ENCODE measurements at regions not wholly inside any gene's neighbourhood (a gene's known extent, or its start where the extent isn't known, plus 50 kb on each side); places are given as distances from the start of the nearest gene placed in this dataset.

GRCh38 chr3:162534431-162534830, 1037.8 kb downstream of the OTOL1 start:
- TF ChIP-seq CTCF (IDR thresholded peaks at IDR 0.05; ENCODE audit: insufficient read depth, low read depth, low read length) (no peak), EZH2 (IDR thresholded peaks at IDR 0.05; ENCODE audit: insufficient read depth, low read length) (no peak)
